WI38 (cell line): ENCODE measurements at regions not wholly inside any gene's neighbourhood (a gene's known extent, or its start where the extent isn't known, plus 50 kb on each side); places are given as distances from the start of the nearest gene placed in this dataset.

Experiments
- H3K4me3 ChIP-seq: 2 replicates; pipeline ENCODE4 v1.5.1; 2011; ENCODE audit warnings: low read depth, mild to moderate bottlenecking, control low read depth, low read length
- TF ChIP-seq, protein P1 (sequence below): IDR thresholded peaks from 2 replicates; pipeline ENCODE4 v1.5.1; 2012; ENCODE audit warnings: low read depth, mild to moderate bottlenecking, control low read depth, low read length

DNA sequence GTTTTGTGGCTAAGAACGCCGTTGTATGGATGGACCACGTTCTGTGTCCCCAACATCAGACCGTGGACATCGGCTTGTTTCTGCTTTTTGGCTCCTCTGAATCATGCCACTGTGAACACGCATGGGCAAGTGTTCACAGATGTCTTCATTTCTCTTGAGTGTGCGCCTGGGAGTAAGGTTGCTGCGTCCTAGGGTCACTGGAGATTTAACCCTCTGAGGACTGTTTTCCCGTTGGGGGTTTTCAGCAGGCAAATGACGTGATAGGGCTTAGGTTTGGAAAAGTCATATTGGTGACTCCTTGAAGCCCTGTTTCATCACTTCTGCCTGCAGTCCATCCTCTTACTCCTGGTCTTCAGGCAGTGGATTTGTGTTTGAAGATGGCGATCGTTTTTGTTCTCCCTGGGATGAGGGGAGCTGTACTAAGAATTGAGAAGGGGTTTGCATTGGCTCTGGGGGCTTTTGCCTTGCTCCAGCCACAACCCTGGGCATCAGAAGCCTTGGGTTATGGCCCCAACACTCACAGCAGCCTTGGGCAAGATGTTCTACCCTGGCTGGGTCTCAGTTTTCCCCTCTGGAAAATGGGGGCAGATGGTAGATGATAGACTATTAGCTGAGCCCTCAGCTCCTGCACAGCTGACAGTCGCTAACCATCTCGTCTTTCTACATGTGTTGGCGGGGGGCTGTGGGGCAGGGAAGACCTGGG, 67.2 kb upstream of the CIBAR2 start:
- TF ChIP-seq, protein P1, sequence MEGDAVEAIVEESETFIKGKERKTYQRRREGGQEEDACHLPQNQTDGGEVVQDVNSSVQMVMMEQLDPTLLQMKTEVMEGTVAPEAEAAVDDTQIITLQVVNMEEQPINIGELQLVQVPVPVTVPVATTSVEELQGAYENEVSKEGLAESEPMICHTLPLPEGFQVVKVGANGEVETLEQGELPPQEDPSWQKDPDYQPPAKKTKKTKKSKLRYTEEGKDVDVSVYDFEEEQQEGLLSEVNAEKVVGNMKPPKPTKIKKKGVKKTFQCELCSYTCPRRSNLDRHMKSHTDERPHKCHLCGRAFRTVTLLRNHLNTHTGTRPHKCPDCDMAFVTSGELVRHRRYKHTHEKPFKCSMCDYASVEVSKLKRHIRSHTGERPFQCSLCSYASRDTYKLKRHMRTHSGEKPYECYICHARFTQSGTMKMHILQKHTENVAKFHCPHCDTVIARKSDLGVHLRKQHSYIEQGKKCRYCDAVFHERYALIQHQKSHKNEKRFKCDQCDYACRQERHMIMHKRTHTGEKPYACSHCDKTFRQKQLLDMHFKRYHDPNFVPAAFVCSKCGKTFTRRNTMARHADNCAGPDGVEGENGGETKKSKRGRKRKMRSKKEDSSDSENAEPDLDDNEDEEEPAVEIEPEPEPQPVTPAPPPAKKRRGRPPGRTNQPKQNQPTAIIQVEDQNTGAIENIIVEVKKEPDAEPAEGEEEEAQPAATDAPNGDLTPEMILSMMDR = no peak
- H3K4me3 ChIP-seq = no peak overlapping the region

DNA sequence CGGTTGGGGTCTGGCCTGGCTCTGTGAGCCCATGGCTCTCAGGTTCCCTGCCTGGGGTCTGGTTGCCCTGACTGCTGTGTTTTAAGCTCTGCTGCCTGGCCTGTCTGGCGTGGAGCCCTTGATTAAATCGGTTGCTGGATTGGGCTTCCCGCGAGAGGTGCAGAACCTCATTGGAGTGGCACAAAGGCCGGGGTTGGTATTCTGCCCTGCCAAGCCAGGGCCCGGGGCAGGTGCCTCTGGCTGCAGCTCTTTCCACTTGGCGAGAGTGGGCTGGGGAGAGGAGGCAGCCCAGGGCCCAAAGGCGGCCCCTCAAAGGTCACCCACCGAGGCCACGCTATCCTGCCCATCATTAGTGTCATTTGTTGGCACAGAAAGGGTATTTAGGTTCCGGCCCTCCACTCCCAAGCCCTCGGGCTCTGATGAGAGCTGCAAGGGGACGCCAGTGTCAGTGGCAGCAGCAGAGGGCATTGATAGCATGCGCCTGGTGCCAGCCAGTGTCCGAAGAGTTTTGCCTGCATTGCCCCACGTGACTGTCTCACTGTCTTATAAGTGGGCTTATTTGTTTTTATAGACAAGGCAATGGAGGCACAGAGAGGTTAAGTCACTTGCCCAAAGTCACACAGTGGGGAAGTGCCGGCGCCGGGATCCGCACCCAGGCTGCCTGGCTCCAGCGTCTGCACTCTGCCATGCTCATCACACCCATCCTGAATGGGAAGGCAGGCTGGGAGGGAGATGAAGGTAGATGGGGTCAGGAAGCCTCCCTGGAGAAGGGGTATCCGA, 68.0 kb upstream of the CIBAR2 start:
- H3K4me3 ChIP-seq = no peak overlapping the region
- TF ChIP-seq, protein P1 = no peak

DNA sequence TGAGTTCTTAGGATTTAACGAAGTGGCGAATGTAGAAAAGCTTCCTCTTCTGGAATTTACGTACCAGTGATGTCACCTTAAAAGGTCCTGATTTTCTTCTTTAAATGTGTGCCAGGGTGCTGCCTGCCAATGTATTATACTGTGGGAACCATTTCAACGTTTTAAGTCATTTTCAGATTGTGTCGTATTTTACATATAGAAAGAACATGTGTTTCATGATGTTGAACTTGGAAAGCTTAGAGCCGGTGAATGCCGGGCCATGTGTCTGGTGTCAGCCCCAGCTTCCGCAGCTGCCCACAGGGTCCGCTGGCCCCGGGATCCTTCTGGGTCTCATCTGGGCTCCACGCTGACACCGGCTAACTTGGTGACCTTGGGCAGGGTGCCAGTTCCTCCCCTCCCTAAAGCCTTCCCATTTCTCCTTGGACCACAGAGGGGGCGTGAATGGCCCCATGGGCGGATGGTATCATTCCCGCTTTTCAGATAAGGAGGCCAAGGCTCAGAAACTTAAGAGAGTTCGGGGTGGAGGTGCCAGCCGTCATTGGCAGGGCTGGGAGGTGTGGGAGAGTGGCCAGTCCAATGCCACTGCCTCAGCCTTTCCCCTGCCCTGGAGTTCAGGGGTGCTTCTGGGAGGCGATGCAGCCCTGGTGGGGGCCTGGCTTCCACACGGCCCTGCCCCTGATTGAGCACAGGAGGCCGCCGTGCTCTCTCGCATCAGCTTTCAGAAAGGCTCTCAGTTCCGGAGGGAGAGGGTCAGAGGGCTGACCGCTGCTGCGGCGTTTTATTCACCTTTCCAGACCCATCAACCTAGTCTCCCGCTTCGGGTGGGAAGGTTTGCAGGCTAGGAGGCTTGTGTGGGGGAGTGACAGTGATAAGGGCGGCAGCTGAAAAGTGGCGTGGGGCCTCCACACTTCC, 68.8 kb upstream of the CIBAR2 start:
- TF ChIP-seq, protein P1 = no peak
- no peak overlapping the region for H3K4me3 ChIP-seq

DNA sequence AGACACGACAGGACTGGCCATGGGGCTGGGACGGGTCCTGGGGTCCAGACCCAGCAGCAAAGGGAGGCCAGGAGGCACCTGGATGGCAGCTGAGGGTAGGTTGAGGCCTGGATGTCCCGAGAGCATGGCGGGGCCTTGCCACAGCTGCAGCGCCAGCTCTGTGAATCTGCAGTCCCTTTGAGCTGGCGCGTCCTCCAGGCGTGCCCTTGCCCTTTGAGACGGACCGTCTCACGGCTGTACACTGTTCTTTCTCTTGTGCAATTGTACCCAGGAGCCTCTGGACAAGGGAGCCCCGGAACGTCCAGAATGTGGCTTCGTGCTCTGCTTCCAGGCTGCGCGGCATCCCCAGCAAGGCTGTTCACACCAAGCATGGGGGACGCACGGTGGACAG, 69.5 kb upstream of the CIBAR2 start:
- H3K4me3 ChIP-seq = no peak overlapping the region
- TF ChIP-seq, protein P1 = no peak

DNA sequence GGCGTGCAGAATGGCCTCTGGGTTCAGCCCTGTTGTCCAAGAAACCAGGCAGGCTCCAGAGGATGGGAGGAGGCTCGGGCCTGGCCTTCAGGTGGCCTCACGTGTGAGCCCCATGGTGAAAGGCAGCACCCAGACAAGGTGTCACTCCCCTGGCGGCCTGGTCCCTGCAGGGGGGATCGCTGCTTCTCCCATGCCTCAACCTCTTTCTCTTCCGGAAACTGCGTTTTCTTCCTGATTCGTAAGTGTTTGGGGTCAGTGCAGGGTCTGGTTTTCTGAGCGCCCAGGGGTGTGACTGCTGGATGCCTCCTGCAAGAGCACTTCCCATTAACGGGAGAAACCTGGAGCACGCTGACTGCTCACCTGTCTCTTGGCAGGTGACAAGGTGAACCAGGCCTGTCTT, 70.0 kb upstream of the CIBAR2 start:
- no peak overlapping the region for H3K4me3 ChIP-seq
- TF ChIP-seq, protein P1 = no peak

DNA sequence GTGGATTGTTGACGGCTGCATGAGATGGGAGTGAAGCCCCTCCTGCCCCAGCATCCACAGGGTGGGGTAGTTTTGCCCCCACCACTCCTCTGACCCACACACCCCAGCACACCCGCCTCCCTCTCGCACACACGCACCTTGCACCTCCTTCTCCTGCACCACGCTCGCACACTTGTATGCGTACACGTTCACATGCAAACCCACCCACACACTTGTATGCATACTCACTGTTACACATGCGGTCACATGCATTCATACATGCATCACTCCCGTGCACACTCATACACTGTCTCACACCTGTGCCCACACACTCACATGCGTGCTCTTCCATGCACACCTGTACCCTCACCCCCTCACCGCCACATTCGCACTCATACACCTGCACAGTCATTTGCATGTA, 70.5 kb upstream of the CIBAR2 start:
- TF ChIP-seq, protein P1 = no peak
- H3K4me3 ChIP-seq = no peak overlapping the region

DNA sequence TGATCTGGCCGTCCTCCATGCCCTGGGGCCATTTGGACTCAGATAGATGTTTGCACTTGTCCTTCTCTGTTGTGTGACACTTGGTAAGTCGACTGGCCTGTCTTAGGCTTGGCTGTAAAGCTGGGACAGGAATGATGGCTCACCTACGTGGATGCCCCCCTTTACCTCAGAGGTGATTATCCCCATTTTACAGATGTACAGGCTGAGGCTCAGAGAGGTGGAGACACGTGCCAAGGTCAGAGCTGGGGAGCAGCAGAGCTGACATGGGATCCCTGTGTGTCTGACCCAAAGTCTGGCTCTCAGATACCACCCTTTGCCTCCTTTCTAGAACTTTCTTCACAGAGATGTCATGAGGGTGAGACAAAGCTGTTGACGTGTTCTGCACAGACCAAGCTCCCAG, 71.3 kb upstream of the CIBAR2 start:
- TF ChIP-seq, protein P1 = no peak
- H3K4me3 ChIP-seq = no peak overlapping the region
